AG04449 (cell line): ENCODE measurements at regions not wholly inside any gene's neighbourhood (a gene's known extent, or its start where the extent isn't known, plus 50 kb on each side); places are given as distances from the start of the nearest gene placed in this dataset.

Experiments
- CTCF ChIA-PET: fragments of 350-600 bp; formaldehyde crosslinking; extraction: SDS; loops from one replicate; lab custom pipeline; 2021; ENCODE audit warnings: antibody characterized with exemption; lab: Yijun Ruan, JAX
- POLR2A ChIA-PET: fragments of 400-600, 350-600 bp; formaldehyde crosslinking; extraction: SDS; loops from one replicate; lab custom pipeline; 2020; ENCODE audit warnings: antibody characterized with exemption, inconsistent platforms; lab: Yijun Ruan, JAX
- DNase-seq: peaks from one replicate; pipeline ENCODE4 v3.0.0-alpha.2; 2010; ENCODE audit warnings: low read depth, low spot score
- H3K4me3 ChIP-seq: 2 replicates; pipeline ENCODE4 v1.5.1; 2011; ENCODE audit warnings: low read depth, mild to moderate bottlenecking, control low read depth, low read length
- TF ChIP-seq, protein P1 (sequence below): IDR thresholded peaks from one replicate; pipeline ENCODE4 v1.5.1; 2011; ENCODE audit warnings: mild to moderate bottlenecking, moderate library complexity, low read length, control low read depth, inconsistent platforms; ENCODE audit not compliant: insufficient read depth; ENCODE audit errors: missing control alignments

DNA sequence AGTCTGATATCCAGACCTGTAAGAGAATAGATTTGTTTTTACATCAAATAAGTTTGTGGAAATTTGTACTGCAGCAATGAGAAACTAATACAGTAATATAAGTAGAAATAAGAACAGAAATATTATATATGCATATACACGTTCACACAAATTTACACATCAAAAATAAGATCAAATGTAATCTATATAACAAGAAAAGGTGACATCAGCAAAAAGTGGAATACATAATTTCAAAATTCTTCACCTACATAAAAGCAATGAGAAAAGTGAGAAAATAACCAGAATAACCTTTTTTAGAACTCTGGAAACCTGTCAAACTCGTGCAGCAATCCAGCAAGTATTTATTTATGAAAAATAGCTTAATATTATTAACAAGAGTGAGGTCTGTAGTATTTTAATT is 1124.6 kb upstream of the ATXN7L3B start:
- no peak overlapping the region for H3K4me3 ChIP-seq
- CTCF ChIA-PET: no interaction called here
- TF ChIP-seq, protein P1, sequence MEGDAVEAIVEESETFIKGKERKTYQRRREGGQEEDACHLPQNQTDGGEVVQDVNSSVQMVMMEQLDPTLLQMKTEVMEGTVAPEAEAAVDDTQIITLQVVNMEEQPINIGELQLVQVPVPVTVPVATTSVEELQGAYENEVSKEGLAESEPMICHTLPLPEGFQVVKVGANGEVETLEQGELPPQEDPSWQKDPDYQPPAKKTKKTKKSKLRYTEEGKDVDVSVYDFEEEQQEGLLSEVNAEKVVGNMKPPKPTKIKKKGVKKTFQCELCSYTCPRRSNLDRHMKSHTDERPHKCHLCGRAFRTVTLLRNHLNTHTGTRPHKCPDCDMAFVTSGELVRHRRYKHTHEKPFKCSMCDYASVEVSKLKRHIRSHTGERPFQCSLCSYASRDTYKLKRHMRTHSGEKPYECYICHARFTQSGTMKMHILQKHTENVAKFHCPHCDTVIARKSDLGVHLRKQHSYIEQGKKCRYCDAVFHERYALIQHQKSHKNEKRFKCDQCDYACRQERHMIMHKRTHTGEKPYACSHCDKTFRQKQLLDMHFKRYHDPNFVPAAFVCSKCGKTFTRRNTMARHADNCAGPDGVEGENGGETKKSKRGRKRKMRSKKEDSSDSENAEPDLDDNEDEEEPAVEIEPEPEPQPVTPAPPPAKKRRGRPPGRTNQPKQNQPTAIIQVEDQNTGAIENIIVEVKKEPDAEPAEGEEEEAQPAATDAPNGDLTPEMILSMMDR: no peak
- POLR2A ChIA-PET: no interaction called here
- DNase-seq: no peak

- ChIA-PET POLR2A (no interaction called here), CTCF (no interaction called here)
- no peak for DNase-seq
Observed at GRCh38 chr12:73413974-73414373, 1123.7 kb upstream of the ATXN7L3B start.

GRCh38 chr12:73414926-73415325 is 1122.7 kb upstream of the ATXN7L3B start:
- TF ChIP-seq, protein P1: no peak
- CTCF ChIA-PET: no interaction called here
- POLR2A ChIA-PET: no interaction called here
- no peak for DNase-seq
- no peak overlapping the region for H3K4me3 ChIP-seq

More at GRCh38 chr12:73413974-73414373, 1123.7 kb upstream of the ATXN7L3B start:
- H3K4me3 ChIP-seq: no peak overlapping the region
- TF ChIP-seq, protein P1: no peak

DNA sequence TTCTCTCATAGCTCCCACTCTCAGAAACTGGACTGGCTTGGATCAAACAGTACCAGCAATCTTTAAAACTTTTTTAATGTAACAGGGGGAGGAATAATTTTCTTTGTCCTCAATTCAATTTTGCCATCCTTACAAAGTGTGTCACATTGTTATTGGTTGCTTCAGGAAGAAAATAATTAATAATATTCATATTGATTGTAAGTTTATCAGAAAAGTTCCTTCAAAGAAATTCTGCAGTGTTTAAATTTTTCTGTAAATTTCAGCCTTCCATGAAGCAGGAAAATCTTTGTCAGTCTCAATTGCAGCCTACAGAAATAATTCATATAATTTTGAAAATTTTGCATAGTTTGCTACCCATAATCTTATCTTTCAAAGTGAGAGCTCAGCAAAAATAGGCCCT is 1119.1 kb upstream of the ATXN7L3B start:
- CTCF ChIA-PET: no interaction called here
- H3K4me3 ChIP-seq: no peak overlapping the region
- no peak for DNase-seq
- TF ChIP-seq, protein P1: no peak
- POLR2A ChIA-PET: no interaction called here

GRCh38 chr12:73421832-73422231 is 1115.8 kb upstream of the ATXN7L3B start:
- TF ChIP-seq, protein P1: no peak
- ChIA-PET POLR2A (no interaction called here), CTCF (no interaction called here)
- DNase-seq: no peak
- H3K4me3 ChIP-seq: no peak overlapping the region

- no peak overlapping the region for H3K4me3 ChIP-seq
- CTCF ChIA-PET: no interaction called here
- no peak for DNase-seq
- TF ChIP-seq, protein P1: no peak
- POLR2A ChIA-PET: no interaction called here
Observed at GRCh38 chr12:73424484-73424883, 1113.2 kb upstream of the ATXN7L3B start.
